GM18502 (cell line): ENCODE measurements at regions not wholly inside any gene's neighbourhood (a gene's known extent, or its start where the extent isn't known, plus 50 kb on each side); places are given as distances from the start of the nearest gene placed in this dataset.
A peak's percentile ranks its signal among the peaks of the same experiment; 100 is the strongest.
"Not testable (repeated sequence)": the region's sequence is repeated elsewhere in the genome, so short reads cannot be mapped to it uniquely, and the experiment has no call there.

ENCODE experiments used
- ATAC-seq: cut with Tn5 transposase; IDR thresholded peaks from one replicate; pipeline ENCODE4 v1.9.1; 2021; ENCODE audit warnings: mild to moderate bottlenecking; ENCODE audit not compliant: unreplicated experiment, poor library complexity

GRCh38 chr2:185608799-185609198 lies 129.8 kb upstream of the FSIP2 start:
- ATAC-seq: no peak

DNA sequence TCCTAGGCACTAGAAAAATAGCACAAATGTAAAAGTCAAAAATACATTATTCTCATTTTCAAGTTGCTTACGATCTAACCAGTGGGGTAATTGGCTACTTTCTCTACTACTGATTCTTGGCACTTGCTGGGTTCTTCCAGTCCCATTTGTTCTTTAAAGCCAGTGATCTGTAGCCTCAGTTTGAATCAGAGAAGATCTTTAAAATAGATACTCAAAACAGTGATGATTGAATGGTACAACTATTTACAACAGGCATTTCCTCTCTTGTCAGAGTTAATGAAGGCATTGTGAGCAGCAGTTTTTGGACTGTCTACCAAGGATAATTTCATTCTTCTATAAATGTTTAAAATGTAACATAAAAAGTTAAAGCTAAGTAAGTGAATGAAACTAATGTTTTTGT lies 128.3 kb upstream of the FSIP2 start:
- ATAC-seq: no peak

- no peak for ATAC-seq
These were observed 120.0 kb upstream of the FSIP2 start for GRCh38 chr2:185618625-185619024.

DNA sequence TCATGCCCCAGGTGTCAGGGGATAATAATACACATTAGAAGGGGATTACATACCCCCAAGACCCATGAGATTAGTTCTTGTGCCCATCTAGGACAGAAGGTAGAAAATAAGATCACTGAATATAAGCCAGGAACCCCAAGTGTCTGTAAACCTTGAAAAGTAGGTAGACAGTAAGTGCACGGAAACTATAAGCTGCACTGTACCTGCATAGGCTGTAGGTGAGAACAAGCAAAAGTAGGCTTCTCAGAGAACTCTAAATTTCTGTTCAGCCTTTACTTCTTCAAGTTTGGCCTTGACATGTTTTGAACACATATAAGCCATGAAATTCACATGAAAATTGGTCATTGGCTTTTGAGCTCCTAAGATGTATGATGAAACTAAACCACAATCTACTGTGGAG lies 113.0 kb upstream of the FSIP2 start:
- no peak for ATAC-seq

DNA sequence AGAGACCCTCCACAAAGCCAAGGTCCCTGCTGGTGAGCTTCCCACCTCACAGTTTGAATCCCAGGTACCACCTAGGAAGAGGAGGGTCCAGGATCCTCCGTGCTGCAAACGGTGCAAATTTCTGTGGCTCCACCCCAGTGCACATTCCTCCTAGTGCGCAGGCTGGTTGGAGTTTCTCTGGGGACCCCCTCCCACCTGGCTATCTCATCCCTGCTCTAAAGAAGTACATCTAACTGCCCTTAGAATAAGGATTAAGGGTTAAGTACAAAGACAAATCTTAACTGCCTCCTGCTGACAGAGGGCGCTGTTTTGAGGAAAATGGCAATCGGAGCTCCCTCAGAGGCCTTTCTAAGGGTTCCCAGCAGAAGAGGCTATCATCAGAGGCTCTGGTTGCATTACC lies 109.6 kb upstream of the FSIP2 start:
- peak; percentile 61 for ATAC-seq

GRCh38 chr2:185633621-185634020 lies 105.0 kb upstream of the FSIP2 start:
- no peak for ATAC-seq

GRCh38 chr2:185638771-185639170 lies 99.8 kb upstream of the FSIP2 start:
- ATAC-seq: no peak

- no peak for ATAC-seq
These were observed 98.0 kb upstream of the FSIP2 start for GRCh38 chr2:185640588-185640987.

DNA sequence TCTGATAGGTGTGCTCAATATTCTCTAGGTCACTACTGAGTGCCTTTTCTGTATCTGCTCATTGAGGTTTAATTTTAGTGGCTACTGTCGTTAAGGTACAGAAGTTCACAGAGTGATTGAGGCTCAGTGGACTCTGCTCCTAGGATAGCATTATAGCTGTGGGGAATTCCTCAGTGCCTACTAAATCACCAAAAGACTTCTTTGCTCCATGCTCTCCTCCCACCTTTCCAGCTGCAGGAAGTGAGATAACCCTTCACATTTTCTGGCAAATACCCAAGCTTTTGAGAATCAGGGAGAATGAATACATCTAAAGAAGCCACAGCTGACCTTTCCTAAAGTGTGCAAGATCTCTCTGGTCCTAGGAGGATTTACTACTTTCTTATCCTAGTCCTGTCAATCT lies 95.2 kb upstream of the FSIP2 start:
- ATAC-seq: no peak

GRCh38 chr2:185644828-185645227 lies 93.8 kb upstream of the FSIP2 start:
- ATAC-seq: peak; percentile 52

DNA sequence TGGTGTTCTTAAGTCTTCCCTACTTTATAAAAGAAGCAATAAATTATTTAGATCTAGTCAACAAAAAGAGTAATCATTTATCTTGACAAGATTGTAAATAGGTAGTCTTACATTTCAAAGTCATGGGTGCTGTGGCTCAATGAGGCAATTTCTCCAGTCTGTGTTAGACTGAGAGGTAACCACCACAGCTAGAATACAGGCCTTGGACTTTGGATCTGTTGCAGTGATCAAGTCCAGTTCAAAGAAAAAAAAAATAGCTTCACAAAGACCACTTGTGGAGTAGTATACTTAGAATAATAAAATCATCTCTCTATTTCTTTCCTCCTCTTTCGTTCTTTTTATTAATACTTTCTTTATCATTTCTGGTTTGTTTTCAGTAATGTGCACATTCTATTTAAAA lies 93.1 kb upstream of the FSIP2 start:
- ATAC-seq: no peak

DNA sequence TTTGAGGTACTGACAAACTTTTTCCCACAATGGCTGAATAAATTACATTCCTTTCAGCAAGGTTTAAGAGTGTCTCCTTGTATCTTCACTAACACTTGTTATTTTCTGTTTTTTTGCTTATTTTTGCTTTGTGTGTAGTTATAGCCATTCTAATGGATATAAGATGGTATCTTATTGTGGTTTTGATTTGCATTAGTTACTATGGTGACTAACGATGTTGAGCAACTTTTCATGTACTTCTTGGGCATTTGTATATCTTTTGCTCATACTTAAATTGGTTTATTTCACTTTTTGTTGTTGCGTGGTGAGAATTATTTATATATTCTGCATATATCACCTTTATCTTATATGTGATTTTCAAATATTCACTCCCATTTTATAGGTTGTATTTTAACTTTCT lies 79.9 kb upstream of the FSIP2 start:
- ATAC-seq: no peak

GRCh38 chr2:185663811-185664210 lies 74.8 kb upstream of the FSIP2 start:
- no peak for ATAC-seq

GRCh38 chr2:185664384-185664783 lies 74.2 kb upstream of the FSIP2 start:
- no peak for ATAC-seq

DNA sequence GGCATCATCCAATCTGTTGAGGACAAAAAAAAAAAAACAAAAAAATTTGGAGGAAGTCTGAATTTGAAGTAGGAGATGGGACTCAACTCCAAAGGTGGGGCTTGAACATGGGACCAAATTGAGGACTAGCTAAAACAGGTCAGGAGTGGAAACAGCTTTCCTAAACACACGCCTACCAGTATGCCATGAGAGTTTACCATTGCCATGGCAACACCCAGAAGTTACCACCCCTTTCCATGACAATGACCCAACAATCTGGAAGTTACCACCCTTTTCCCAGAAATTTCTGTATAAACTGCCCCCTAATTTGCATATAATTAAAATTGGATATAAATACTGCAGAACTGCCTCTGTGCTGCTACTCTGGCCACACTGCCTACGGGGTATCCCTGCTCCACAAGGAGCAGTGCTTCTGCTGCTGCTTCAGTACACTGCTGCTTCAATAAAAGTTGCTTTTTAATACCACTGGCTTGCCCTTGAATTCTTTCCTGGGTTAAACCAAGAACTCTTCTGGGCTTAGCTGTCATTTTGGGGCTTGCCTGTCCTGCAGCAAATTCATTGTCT lies 73.3 kb upstream of the FSIP2 start:
- no peak for ATAC-seq

DNA sequence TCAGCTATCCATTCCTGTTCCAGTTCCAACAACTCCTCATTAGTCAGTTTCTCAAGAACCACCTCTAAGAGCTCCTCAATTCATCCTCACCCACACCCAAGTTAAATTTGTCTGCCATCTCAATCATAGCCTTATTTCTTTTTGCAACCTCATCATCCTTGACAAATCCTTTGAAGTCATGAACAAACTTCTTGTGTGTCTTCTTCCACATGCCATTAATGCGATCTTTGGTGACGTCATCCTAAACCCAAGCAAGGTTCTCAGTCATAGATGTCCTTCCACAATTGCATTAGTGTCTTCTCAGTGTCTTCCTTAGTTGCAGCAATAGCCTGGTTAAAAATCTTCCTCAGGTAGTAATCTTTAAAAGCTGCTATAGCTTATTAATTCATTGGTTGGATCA lies 71.2 kb upstream of the FSIP2 start:
- ATAC-seq: no peak

DNA sequence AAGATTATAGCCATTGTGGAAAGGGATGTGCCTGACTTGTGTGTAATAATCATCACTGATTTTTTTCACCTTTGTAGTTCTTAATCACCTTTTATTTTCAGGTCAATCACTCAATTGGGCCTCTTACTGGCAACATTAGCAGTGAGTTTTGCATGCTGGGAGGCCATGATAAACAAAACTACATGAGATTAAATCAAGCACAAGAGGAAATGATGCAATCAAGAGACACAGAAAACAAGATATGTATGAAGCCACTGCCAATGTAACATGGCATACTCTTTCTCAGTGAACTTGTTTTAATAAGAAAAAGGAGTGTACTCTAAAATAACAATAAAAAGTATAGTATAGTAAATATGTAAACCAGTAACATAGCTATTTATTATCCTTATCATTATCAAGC lies 69.9 kb upstream of the FSIP2 start:
- no peak for ATAC-seq

- no peak for ATAC-seq
These were observed 64.4 kb upstream of the FSIP2 start for GRCh38 chr2:185674232-185674631.

- no peak for ATAC-seq
These were observed 62.3 kb upstream of the FSIP2 start for GRCh38 chr2:185676316-185676715.

DNA sequence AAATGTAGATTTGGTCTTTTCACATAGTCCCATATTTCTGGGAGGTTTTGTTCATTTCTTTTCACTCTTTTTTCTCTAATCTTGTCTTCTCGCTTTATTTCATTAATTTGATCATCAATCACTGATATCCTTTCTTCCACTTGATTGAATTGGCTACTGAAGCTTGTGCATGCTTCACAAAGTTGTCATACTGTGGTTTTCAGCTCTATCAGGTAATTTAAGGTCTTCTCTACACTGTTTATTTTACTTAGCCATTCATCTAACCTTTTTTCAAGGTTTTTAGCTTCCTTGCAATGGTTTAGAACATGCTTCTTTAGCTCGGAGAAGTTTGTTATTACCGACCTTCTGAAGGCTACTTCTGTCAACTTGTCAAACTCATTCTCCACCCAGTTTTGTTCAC lies 51.6 kb upstream of the FSIP2 start:
- not testable (repeated sequence) for ATAC-seq

DNA sequence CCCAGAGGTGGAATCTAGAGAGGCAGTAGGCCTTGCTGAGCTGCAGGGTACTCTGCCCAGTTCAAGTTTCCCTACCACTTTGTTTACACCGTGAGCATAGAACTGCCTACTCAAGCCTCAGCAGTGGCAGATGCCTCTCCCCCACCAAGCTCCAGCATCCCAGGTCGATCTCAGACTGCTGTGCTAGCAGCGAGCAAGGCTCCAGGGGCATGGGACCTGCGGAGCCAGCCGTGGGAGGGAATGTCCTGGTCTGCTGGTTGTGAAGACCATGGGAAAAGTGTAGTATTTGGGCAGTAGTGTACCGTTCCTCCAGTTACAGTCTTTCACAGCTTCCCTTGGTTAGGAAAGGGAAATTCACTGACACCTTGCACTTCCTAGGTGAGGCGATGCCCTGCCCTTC lies 50.6 kb upstream of the FSIP2 start:
- no peak for ATAC-seq
